OCI-LY3 (cell line): ENCODE measurements at regions not wholly inside any gene's neighbourhood (a gene's known extent, or its start where the extent isn't known, plus 50 kb on each side); places are given as distances from the start of the nearest gene placed in this dataset.

Experiments used
- H2AFZ ChIP-seq: fragments of 200-600, 300-600 bp; shearing (Covaris generic); 2 replicates; pipeline ENCODE4 v1.6.0; 2014; ENCODE audit warnings: antibody characterized with exemption, low read depth, low read length
- H3K27ac ChIP-seq: fragments of 200-600, 300-600 bp; sonication (generic); 2 replicates; pipeline ENCODE4 v1.5.1; 2014; ENCODE audit warnings: mild to moderate bottlenecking, low read length, moderate library complexity, mixed read lengths
- H3K27me3 ChIP-seq: fragments of 200-600, 300-600 bp; sonication (generic); 2 replicates; pipeline ENCODE4 v1.6.1; 2014; ENCODE audit warnings: low read depth, low read length, mixed read lengths
- H3K36me3 ChIP-seq: fragments of 200-600, 300-600 bp; sonication (generic); replicated peaks from 2 replicates; pipeline ENCODE3; 2014; ENCODE audit warnings: low read depth, low read length, mixed read lengths
- H3K4me1 ChIP-seq: fragments of 300-600, 200-600 bp; sonication (generic); 2 replicates; pipeline ENCODE4 v1.6.1; 2014; ENCODE audit warnings: low read length, mixed read lengths
- H3K4me2 ChIP-seq: fragments of 200-600, 300-600 bp; sonication (generic); 2 replicates; pipeline ENCODE4 v1.6.1; 2014; ENCODE audit warnings: low read length, mixed read lengths
- H3K4me3 ChIP-seq: fragments of 300-600, 200-600 bp; sonication (generic); 2 replicates; pipeline ENCODE4 v1.5.1; 2014; ENCODE audit warnings: antibody characterized with exemption, mild to moderate bottlenecking, low read length, moderate library complexity
- H3K79me2 ChIP-seq: fragments of 300-600, 200-600 bp; shearing (Covaris generic); 2 replicates; pipeline ENCODE4 v1.6.1; 2014; ENCODE audit warnings: mild to moderate bottlenecking, low read length, mixed read lengths
- H3K9ac ChIP-seq: fragments of 300-600, 200-600 bp; shearing (Covaris generic); 2 replicates; pipeline ENCODE4 v1.6.0; 2014; ENCODE audit warnings: mild to moderate bottlenecking, low read length, moderate library complexity
- H3K9me3 ChIP-seq: fragments of 200-600, 300-600 bp; shearing (Covaris generic); 2 replicates; pipeline ENCODE4 v1.6.1; 2014; ENCODE audit warnings: low read length, mixed read lengths; ENCODE audit not compliant: insufficient read depth
- H4K20me1 ChIP-seq: fragments of 200-600, 300-600 bp; sonication (generic); 2 replicates; pipeline ENCODE4 v1.6.1; 2016; ENCODE audit warnings: low read length, mixed read lengths; ENCODE audit not compliant: insufficient read depth
- EZH2phosphoT487 ChIP-seq: fragments of 200-600 bp; shearing (Covaris generic); IDR thresholded peaks from 2 replicates; pipeline ENCODE4 v1.6.1; 2018; ENCODE audit warnings: antibody characterized with exemption, mixed run types, low read depth
- TF ChIP-seq, protein P1 (sequence below): fragments of 200-600, 300-600 bp; sonication (generic); IDR thresholded peaks from 2 replicates; pipeline ENCODE4 v1.5.1; 2014; ENCODE audit warnings: antibody characterized with exemption, low read length, low read depth

DNA sequence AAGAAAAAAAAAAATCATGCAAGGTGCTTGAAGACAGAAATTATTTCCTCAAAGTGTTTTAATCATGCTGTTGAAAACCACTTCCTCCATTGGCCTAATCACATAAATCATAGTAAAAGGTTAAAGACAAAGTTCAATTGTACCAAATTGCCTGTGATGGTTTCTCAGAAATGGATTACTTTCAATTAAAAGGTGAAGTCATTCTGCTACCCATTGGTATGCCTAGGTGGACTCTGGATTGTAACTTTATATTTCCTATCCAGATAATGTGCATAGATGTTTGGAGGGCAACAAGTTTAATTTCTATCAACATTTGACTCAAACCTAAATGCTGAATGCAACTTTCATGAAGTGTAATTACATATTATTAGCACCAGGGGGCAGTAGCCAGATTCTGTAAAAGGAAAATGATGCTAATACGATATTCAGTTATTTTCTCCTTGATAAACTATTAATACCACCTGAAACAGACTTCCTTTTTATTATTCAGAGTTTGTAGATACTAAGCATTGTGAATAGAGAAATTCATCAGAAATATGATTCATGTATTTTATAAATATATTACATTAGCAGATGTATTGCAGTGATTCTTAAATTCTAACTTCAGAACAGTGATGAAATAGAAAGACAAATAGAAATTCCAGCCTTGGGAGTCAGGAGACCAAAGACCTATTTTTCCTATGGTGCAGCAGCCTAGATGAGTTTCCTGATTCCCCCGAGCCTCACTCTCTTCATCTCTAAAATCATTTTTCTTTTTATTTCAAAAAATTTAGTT lies 148.2 kb downstream of the CAAP1 start:
- Histone ChIP-seq H2AFZ (no peak overlapping the region), H3K27me3 (no peaks in the 10 kb centered on the region), H3K36me3 (no peaks in the 10 kb centered on the region), H4K20me1 (no peaks in the 10 kb centered on the region), H3K4me2 (no peak overlapping the region), H3K4me1 (peaks cover 14% of the 10 kb centered on the region), H3K4me3 (no peak overlapping the region), H3K27ac (no peak overlapping the region), H3K9ac (no peak overlapping the region), H3K79me2 (no peaks in the 10 kb centered on the region), H3K9me3 (no peaks in the 10 kb centered on the region)
- TF ChIP-seq, protein P1, sequence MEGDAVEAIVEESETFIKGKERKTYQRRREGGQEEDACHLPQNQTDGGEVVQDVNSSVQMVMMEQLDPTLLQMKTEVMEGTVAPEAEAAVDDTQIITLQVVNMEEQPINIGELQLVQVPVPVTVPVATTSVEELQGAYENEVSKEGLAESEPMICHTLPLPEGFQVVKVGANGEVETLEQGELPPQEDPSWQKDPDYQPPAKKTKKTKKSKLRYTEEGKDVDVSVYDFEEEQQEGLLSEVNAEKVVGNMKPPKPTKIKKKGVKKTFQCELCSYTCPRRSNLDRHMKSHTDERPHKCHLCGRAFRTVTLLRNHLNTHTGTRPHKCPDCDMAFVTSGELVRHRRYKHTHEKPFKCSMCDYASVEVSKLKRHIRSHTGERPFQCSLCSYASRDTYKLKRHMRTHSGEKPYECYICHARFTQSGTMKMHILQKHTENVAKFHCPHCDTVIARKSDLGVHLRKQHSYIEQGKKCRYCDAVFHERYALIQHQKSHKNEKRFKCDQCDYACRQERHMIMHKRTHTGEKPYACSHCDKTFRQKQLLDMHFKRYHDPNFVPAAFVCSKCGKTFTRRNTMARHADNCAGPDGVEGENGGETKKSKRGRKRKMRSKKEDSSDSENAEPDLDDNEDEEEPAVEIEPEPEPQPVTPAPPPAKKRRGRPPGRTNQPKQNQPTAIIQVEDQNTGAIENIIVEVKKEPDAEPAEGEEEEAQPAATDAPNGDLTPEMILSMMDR = peak; percentile 72
- TF ChIP-seq EZH2phosphoT487 = no peak

DNA sequence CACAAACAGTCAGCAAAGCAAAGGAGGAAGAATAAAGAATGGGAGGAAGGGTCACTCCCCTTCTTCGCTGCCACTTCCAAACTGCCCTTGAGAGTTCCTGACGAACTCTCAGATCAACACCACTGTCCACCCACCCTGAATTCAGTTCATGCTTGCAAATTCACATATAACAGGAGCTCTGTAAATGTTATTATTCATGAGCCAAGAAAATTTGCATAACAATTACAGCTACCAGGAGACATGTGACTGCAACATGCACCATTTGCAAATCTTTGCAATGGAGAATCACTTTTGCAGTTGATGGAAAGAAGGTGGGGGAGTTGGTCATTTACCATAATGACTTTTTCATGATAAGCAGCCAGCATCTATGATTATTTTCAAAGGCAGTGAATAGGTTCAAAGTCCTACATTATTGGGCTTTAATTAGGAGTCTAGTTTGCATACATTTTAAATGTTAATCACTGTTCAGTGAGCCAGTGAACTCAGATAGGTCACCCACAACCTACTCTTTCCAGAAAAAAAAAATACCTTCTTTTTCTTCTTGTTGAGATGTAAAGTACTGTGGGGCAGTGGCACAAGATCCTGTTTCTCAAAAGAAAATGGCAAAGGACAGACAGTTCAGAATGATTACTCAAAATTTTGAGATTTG lies 149.7 kb downstream of the CAAP1 start:
- H3K27ac ChIP-seq = no peak overlapping the region
- TF ChIP-seq, protein P1 = no peak
- no peak for TF ChIP-seq EZH2phosphoT487
- H2AFZ ChIP-seq = no peak overlapping the region
- no peaks in the 10 kb centered on the region for H4K20me1 ChIP-seq
- no peak overlapping the region for H3K4me2 ChIP-seq
- H3K4me3 ChIP-seq = no peak overlapping the region
- H3K9ac ChIP-seq = no peak overlapping the region
- no peaks in the 10 kb centered on the region for H3K79me2 ChIP-seq
- H3K4me1 ChIP-seq = peaks cover 14% of the 10 kb centered on the region
- H3K9me3 ChIP-seq = no peaks in the 10 kb centered on the region
- H3K36me3 ChIP-seq = no peaks in the 10 kb centered on the region
- H3K27me3 ChIP-seq = no peaks in the 10 kb centered on the region

DNA sequence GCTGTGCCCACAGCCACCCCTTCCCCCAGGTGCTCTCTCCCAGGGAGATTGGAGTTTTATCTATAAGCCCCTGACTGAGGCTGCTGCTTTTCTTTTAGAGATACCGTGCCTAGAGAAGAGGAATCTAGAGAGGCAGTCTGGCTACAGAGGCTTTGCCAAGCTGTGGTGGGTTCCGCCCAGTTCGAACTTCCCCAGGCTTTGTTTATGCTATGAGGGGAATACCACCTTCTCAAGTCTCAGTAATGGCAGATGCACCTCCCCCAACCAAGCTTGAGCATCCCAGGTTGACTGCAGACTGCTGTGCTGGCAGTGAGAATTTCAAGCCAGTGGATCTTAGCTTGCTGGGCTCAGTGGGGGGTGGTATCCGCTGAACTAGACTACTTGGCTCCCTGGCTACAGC lies 157.4 kb downstream of the CAAP1 start:
- Histone ChIP-seq H4K20me1 (no peaks in the 10 kb centered on the region), H3K4me1 (peaks cover 14% of the 10 kb centered on the region), H3K9me3 (peaks cover 6% of the 10 kb centered on the region; the same call in 1 of the 2 replicates), H2AFZ (no peak overlapping the region), H3K79me2 (no peaks in the 10 kb centered on the region), H3K9ac (no peak overlapping the region), H3K4me2 (no peak overlapping the region), H3K27ac (no peak overlapping the region), H3K4me3 (no peak overlapping the region), H3K27me3 (no peaks in the 10 kb centered on the region), H3K36me3 (no peaks in the 10 kb centered on the region)
- TF ChIP-seq, protein P1 = no peak
- TF ChIP-seq EZH2phosphoT487 = no peak

DNA sequence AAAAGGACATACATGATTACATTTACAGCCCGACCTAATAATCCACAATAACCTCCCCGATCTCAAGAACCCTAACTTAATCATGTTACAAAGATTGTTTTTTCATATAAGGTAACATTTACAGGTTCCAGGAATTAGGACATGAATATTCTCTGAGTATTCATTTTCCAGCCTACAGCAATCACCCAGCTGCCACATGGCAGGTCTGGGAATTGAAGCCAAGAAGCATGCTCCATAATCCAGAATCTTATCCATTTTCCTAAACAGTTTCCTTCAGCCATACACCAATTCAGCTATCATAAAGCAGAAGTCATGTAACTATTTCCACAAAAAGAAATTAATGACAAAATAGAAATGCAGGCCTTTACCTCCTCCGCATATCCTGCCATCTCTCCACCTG lies 163.4 kb downstream of the CAAP1 start:
- Histone ChIP-seq H3K4me2 (no peak overlapping the region), H3K79me2 (no peaks in the 10 kb centered on the region), H3K36me3 (no peaks in the 10 kb centered on the region), H4K20me1 (no peaks in the 10 kb centered on the region), H3K9me3 (no peaks in the 10 kb centered on the region), H3K27ac (no peak overlapping the region), H3K4me3 (no peak overlapping the region), H2AFZ (no peak overlapping the region), H3K9ac (no peak overlapping the region), H3K4me1 (no peaks in the 10 kb centered on the region; the same call in 1 of the 2 replicates), H3K27me3 (no peaks in the 10 kb centered on the region)
- no peak for TF ChIP-seq EZH2phosphoT487
- TF ChIP-seq, protein P1 = no peak
